ENCODE measurements at regions not wholly inside any gene's neighbourhood (a gene's known extent, or its start where the extent isn't known, plus 50 kb on each side); places are given as distances from the start of the nearest gene placed in this dataset.

DNA sequence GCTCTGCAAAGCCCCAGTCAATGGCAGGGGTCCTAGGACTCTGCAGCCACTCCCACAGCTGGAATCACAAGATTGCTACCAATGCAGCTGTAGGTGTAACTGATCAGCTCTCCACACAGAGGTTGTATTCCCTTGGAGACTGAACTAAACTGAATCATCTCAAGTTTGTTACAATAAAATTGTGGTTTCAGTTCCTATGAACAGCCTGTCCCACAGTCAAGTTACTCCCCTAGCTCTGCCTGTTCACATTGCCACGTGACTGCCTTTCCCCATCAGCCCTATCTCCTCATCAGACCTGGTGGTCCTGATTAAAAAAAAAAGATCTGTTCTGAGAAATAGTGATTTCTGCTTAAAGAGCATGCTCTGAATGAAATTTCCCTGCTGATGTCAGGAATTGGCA is 287.9 kb upstream of the NBEA start:
- DNase-seq: no peak

DNA sequence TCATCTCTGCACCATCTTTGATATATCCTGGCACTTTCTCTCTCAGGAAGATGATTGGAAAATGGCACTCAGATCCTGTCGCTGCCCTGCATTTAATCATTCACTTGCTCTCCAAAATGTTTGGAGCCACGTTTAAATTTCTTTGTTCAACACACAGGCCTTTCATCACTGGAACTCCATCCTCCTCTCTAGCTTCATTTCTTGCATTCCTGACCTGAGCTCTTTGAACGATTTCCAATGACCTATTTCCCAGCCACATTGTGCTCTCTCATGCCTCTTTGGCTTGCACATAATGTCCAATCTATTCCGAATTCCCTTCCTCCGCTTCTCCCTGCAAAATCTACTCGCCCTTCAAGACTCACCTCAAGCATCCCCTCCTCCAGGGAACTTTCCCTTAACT is 287.4 kb upstream of the NBEA start:
- no peak for DNase-seq

DNA sequence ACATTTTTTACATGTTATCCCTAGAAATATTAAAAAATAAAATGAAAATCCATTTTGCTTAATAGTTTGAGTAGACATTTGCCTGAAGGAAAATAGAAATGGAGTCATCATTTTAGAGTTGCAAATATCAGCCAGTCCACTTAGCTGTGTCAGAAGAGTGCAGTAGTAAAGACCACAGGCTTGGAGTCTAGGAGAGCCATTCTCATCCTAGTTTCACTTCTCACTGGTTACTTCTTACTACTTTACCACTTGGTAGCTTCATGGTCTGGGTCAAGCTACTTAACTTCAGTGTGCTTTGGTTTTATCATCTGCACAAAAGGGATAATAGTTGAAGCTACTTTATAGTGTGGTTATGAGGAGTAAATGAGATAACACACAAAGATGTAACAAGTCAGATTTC is 286.5 kb upstream of the NBEA start:
- DNase-seq: no peak

DNA sequence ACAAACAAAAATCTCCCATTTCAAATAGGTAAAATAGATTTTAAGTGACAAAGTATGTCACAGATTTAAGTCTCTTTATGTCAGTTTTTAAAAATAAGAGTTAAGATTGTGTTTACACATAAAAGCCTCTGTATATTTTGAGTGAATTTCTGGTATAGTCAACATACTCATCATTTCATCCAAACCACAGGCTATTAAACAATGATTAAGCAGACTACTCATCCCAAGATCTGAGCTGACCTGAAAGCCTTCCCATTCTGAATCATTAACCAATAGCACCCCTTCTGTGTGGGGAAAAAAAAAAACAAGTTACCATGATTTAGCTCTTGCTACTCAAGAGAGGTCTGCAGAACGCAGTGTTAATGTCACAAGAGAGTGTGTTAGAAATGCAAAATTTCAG is 284.4 kb upstream of the NBEA start:
- DNase-seq: no peak

DNA sequence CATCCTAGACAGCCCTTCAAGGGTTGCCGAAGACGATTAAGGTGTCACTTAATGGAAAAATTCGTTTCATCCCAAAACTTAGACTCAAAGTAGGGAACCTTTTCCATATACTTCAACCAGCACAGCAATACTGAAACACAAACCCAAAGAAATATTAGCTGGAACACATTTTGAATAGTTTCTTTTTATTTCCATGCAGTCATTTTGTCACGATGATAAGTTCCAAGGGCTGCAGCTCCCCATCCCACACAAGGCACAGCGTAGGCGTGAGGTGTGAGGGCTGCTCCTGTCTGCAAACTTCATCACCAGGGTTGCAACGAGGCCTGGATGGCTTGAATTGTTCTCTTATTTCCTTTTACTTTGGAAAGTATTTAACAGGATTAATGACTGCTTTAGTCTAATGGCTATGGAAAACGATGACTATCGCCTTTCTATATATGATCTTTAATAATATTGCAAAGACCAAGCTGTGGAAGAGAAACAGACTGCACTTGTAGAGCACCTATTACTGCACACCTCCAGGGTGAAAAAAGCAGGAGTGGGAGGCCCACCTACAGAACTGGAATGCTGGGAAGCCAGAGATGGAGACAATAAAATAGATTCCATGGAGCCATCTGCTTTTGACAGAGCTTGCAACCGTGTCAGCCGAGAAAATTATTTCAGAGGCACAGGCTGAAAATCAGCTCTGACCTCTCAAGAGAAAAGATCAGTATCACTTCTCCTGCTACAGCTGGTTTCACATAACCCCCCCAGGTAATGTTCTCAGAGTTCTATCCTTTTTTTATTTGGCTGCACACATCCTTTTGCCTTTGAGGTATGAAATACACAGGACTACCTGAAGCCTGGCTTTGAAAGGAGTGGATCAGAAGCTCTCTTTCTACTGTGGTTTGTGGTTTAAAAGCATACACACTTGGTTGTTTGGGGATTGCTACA is 274.5 kb upstream of the NBEA start:
- DNase-seq: no peak

DNA sequence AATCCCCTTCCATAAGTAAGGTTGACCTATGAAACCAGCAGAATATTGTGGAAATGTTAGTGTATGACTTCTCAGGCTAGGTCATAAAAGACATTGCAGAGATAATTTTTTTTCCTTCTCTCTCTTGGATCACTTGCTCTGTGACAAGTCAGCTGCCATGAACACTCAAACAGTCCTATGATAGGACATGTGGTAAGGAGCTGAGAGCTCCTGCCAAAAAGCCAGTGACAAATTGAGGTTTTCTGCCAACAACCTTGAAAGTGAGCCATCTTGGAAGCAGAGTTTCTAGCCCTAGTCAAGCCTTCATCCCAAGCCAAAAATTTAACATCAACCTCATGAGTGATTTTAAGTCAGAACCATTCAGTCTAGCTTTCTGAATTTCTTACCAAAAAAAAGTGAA is 270.9 kb upstream of the NBEA start:
- DNase-seq: no peak

DNA sequence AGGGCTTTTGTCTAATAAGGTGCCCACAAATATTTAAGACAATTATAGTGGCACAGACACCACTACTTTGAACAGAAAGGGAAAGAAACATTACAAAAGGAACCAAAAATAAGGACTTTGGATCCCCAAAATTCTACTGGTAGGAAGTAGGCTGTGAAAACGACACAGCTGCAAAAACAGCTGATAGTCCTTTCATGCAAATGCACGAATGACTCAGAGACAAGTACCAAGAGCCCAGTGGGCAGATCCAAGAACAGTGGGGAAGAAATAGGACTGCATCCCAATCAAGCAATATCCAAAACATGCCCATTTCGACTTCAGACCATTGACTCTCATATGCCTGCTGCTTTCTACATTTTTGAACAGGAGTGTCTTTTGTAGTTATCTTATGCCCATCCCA is 269.4 kb upstream of the NBEA start:
- DNase-seq: no peak

DNA sequence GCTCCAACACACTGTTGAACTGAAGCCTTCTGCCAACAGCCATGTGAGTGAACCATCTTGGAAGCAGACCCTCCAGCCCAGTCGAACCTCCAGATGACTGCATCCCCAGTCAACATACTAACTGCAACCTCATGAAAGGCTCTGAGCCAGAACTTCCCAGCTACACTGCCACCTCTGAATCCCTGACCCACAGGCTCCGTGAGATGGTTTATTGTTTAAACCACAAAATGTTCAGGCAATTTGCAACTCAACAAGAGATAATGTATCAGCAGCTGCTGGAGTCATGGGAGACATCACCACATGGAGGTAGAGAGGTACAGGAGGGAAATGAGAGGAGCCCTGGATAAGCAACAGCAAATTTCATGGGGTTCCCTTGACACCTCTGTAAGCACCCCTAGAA is 266.4 kb upstream of the NBEA start:
- no peak for DNase-seq

DNA sequence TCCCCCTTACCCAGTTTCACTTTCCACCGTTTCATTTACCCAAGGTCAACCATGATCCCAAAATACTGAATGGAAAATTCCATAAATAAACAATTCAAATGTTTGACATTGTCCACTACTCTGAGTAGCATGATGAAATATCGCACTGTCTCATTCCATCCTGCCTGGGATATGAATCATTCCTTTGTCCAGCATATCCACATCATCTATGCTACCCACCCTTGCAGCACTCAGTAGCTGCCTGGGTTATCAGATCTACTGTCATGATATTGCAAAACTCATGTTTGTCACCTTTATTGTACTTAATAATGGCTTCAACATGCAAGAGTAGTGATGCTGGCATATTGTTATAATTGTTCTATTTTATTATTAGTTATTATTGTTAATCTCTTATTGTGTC is 263.9 kb upstream of the NBEA start:
- no peak for DNase-seq

DNA sequence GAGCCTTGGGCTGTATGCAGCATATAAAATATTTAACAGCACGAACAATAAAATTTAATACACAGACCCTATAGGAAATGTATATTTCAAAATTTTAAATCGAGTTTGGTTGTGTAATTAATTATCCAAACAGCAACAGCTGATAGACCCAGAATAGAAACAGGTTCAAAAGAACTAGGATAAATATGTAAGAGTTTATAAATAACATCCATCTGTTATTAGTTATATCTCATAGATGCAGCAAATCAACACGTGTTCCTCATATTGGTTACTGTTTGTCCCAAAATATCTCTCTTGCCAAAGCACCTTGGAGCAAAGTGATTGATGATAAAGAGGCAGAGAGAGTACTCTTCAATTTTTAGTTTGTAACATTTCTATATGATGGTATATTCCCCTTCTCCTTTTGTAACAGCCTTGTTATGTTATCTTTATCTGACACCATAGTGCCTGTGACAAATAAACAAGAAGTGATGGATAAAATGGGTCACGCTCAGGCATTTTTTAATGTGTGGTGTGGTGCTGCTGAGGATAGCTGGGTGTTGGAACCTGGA is 260.6 kb upstream of the NBEA start:
- DNase-seq: no peak

DNA sequence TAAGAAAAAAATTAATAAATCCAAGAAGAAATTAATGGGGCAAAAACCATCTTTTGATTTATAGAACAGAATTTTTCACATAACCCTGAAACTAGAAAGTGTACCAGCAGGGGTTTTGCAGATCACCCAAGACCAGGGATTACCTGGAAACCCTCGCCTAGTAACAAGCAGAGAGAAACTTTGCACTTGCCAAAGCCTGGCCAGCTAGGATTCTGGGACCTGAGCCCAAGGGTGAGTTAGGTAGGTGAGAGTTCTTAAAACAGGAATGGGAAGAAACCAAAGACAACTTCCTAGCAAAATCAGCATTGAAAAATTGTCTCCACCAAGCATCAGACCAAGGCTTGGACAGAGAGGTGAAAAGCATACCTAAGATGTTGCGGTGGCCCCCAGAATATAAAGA is 247.0 kb upstream of the NBEA start:
- DNase-seq: no peak

DNA sequence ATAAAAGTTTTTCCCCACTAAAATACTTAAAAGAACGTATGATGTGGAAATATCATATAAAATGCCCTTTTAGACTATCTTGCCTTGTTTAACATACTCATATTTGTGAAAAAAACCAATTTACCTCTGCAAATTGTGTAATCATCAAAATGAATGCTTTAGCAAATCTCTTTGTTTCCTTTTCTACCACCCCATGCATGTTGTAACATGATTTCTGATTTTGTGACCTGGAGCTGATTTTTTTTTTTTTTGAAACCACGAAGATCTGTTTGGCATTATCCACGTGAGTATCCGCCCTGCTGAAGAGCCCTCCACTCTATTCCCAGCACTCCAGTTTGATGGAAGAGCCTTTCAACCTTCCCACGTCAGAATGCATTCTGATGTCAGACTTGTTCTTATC is 245.8 kb upstream of the NBEA start:
- DNase-seq: no peak

DNA sequence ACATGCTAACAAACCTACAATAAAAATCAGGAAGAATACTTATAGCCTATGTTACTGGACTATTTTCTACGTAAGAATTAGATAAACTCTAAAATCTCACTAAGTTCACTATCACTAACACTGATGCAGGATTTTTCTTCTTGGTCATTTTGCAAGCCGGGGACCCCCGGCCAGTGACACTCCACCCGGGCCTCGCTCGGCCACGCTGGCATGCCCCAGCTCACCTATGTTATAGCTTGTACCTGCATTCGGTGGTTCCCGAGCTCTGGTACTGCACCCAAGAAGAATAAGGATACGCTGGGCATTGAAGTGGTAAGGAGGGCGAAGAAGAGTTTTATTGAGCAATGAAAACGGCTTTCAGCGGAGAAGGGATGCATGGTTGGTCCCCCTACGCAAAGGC is 245.3 kb upstream of the NBEA start:
- DNase-seq: no peak

DNA sequence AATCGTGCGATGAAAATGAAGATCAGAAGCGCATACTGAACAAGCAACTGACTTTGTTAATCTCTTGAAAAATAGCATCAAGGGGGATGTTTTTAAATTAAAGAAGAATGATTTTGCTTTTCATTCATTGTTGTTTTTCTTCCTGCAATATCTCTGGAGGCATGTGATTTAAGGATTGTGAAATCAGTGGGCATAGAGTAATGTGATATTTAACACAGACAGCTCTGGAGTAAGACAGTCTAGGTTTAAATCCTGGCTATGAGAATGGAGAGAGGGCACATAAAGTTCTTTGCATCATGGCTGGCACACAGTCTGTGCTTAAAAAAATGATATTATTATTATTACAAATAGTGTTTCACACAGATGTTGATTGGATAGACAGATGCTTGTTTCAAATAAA is 243.1 kb upstream of the NBEA start:
- DNase-seq: no peak

DNA sequence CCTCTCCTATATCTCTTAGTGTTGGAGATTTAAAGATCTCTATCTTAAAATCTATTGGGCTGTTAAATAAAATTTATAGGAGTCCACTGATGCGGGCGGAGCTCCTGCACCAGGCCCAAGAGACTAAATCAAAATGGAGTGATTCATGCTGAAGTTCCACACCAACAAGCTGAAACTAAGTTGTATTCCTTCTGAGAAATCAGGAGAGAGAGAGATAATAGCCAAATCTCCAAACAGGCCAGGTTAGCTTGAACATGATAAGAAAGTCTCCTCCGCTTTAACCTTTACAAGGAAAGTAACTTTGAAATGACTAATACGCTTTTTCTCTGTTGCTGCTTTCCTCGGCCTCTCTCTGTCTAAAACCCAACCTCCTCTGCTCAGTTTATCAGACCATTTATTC is 241.9 kb upstream of the NBEA start:
- DNase-seq: no peak

DNA sequence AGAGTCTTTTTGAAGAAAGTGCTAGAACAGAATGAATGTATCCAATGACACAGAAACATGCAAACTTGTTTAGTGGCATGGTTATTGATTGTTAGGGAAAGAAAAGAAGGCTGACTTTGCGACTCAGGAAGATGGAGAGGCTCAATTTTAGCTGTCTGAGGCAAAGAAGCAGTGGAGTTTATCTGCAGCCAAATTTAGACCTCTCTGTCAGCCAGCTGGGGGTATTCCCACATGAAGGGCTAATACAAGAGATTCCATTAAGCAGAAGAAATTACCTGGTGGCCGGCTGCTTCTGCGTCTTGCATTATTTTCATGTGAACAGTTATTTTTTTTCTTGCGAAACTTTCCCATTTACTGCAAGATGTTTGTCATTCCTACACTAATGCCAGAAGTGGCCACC is 240.2 kb upstream of the NBEA start:
- no peak for DNase-seq

DNA sequence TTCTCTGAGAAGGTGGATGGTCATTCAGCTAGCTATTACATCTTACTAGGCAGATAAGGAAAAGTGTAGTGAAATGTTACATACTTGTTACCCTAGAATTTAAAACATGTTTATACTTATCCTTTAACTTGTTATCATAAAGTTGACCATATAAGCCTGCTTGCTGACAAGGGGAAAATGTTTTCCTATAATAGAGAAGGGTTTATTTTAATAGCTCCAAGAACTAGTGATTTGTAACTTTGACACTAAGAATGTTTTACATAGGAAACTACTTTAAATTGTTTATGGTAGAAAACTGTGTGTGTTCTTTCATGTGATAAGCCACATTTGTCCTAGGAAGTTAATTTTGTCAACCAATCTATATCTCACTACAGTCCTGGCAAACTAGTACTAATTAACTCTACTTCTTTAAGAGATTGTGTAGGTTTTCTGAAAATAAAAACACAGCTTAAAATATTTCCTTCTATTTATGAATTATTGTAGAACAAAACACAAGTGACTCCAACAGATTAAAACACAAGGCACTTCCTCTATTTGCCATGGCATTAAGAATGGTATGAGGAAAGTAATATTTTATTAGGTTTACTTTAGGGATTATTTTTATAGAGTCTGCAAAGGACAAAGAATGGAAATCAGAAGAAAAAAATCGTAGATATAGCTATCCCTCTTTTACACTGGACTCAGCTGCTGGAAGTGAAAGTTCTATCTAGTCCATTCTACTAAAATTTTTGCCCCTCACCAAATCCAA is 233.3 kb upstream of the NBEA start:
- no peak for DNase-seq

DNA sequence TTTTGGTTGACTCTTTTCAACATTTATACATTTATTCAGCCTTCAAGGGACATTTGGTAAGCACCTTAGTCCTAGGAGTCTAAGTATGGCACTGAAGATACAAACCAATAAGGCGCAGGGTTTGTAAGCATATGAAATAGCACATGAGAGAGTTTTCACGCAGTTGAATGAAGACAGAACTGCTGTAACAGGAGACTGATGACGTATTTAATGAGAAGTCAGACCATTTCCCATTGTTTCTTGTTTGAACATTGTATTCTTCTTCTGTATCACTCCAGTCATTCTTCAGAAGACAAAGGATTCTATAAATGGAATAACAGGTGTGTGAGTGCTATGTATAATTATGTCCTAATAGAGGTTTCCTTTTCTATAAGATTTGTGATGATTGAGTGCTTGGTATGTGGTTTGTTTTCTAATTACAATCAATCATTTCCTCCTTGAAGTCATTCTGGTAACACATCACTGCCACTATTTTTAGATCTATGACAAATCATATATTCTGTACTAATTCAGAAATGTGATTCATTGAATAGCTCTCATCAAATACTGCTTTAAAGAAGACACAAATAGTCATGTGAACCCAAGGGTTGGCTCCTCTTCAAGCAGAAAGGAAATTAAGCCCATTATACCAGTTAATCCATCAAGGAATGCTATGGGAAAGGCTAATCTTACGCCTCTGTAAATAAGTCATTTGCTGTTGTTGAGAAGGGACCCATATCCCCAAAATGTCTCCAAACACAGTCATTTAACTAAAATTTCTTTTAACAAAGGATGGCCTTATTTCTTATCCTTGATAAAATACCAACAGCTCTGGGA is 222.8 kb upstream of the NBEA start:
- no peak for DNase-seq

DNA sequence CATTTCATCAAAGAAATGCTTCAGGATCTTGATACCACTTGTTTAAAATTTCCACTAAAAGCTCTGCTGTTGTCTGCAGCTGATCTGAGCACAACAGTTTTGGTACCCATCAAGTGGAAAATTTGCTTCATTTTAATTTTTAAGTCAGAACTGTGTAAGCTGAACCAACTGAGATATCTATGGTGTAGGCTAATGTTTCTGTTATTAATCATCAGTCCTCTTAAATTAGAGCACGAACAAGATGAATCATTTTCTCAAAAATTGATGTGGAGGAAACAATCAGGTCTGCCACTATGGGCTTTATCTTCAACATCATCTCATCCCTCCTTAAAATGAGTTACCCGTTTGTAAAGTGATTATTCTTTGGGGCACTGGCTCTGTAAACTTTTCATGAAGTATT is 221.5 kb upstream of the NBEA start:
- DNase-seq: no peak

DNA sequence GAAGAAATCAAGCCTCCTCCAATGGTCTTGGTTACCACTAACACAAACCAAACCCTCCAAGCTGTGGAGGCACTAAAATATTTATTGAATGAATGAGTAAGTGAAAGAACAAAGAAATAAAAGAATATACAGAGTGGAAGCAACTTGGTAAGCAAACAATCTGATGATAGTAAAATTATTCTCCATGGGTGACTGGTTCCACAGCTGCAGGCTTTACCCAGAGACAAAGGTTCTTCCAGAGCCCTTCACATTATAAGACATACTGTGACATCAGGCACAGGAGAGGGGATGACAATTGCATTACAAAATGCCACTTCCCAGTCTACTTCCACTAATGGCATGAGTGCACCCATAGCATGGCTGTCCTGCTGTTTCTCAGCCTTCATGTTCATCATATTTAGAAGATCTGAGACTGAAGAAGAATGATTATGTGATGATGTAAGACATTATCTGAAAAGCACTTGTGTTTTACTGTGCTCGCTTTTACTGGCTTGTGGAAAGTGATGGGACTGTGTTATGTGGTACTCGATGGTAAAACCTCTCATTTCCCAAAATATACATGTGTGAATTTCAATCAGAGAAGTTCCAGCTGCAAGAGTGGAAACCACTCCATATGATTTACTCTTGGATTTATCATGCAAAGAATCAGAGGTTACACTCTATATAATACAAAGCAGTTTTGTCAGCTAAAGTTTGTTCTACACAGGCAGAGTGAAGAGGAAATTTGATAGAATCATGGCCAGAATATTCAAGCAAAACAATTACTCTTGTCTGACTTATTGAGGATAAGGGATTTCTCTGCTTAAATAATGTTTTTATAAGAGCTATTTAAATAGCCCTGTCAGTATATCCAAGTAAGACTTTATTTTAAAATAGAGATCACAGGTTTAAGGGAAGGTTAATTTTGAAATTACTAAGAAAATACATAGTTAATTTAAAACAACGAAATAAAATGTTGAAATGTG is 220.2 kb upstream of the NBEA start:
- DNase-seq: no peak

DNA sequence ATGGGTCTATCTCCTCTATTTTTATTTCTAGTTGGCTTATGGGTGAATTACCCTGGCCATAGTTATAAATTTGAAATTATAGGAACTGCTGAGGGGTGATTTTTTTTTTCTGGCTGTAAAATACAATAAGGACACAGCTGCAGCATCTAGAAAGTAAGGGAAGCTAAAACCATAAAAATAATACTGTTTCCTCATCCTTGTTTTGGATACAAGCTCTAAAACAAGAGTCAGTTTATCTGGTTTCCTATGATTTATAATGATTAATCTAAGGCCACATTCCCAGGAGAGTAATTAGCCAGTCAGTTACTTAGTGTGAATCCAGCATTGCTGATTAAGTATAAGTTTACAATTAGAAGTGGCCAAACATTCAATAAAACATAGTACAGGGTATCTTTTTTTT is 219.1 kb upstream of the NBEA start:
- DNase-seq: no peak

DNA sequence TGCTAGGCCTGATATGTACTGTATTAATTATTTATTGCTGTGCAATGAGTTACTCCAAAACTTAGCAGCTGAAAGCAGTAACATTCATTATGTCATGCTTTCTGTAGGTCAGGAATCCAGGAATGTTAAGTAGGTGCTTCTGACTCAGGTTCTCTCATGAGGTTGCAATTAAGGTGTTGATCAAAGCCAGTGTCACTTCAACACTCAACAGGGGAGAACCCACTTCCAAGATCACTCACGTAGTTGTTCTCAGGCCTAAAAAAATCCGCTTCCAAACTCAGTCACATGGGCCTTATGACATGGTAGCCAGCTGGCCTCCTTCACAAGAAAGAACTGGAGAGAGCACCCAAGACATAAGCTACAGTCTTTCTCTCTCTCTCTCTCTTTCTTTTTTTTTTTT is 211.1 kb upstream of the NBEA start:
- DNase-seq: no peak

Data from activated CD8-positive, alpha-beta memory T cell treated with anti-CD3 and anti-CD28 coated beads for 24 hours (primary cell).